Adrenal gland (tissue), 9 donors: ENCODE measurements at regions not wholly inside any gene's neighbourhood (a gene's known extent, or its start where the extent isn't known, plus 50 kb on each side); places are given as distances from the start of the nearest gene placed in this dataset.

Experiments used
- DNase-seq, 7 donors: peaks; one replicate each; pipeline ENCODE4 v3.0.0-alpha.2; 2019 to 2020
- H3K27ac ChIP-seq, 5 donors: fragments of 200-600 bp; sonication (generic) in 4 of 5; 1 replicate in 3 of 5; 2 replicates in 2 of 5; pipeline versions ENCODE4 v1.5.1 to v1.8.0; 2016 to 2020; ENCODE audit warnings: mild to moderate bottlenecking in 1 of 5
- H3K27me3 ChIP-seq: fragments of 200-600 bp; 2 replicates; pipeline ENCODE4 v1.8.0; 2021
- H3K36me3 ChIP-seq, 2 donors: fragments of 200-600 bp; replicated peaks in 1 of 2; 1 replicate in 1 of 2; 2 replicates in 1 of 2; pipeline versions ENCODE4 v1.5.1 to v1.8.0; 2018 to 2022
- H3K4me1 ChIP-seq, 2 donors: fragments of 200-600 bp; replicated peaks in 1 of 2; 1 replicate in 1 of 2; 2 replicates in 1 of 2; pipeline versions ENCODE4 v1.5.1 to v1.8.0; 2018 to 2021
- H3K4me3 ChIP-seq, 4 donors: fragments of 200-600 bp; sonication (generic) in 3 of 4; one replicate each; pipeline ENCODE4 v1.5.1; 2016 to 2018
- H3K9me3 ChIP-seq, 3 donors: fragments of 200-600 bp; sonication (generic) in 1 of 3; replicated peaks in 1 of 3; 1 replicate in 2 of 3; 2 replicates in 1 of 3; pipeline versions ENCODE4 v1.5.1 to v1.8.0; 2016 to 2021
- CTCF ChIP-seq, 6 experiments: fragments of 450-650 bp in 4 of 6; fragments of 200-600 bp in 2 of 6; sonication (generic) in 1 of 6; IDR thresholded peaks; 1 replicate in 5 of 6; 2 replicates in 1 of 6; pipeline versions ENCODE4 v1.5.1 to v1.8.0; 2016 to 2021; ENCODE audit warnings: antibody characterized with exemption in 6 of 6, mild to moderate bottlenecking in 2 of 6, moderate library complexity in 1 of 6
- POLR2A ChIP-seq, 2 donors: fragments of 450-650 bp; IDR thresholded peaks; one replicate each; pipeline ENCODE4 v1.6.1; 2017; ENCODE audit warnings: antibody characterized with exemption in 2 of 2, mild to moderate bottlenecking in 2 of 2, moderate library complexity in 1 of 2
- WGBS, 4 donors: extraction: QIAGEN DNeasy Blood & Tissue Kit in 2 of 4; methylation state at CpG; one replicate each; pipeline versions ENCODE4 v1.1.5 to v1.1.7; 2013 to 2017; 5-methylcytosine and 5-hydroxymethylcytosine counted together
- intact Hi-C, 2 donors: fragments of 100-400 bp; cut with DNase I; formaldehyde crosslinking; loops; one replicate each; pipeline versions ENCODE4 v1.14.1 to v1.15.0; 2022 to 2023
- donor health status: healthy with polysubstance abuse.
- donor health status: Bipolar disorder and iron deficiency.
- donor health status: DM: yes; HTN: yes; CAD: no.
- donor health status: DM: no; HTN: no; CAD: no.
- donor health status: DM: no; HTN: no; CAD: no.

DNA sequence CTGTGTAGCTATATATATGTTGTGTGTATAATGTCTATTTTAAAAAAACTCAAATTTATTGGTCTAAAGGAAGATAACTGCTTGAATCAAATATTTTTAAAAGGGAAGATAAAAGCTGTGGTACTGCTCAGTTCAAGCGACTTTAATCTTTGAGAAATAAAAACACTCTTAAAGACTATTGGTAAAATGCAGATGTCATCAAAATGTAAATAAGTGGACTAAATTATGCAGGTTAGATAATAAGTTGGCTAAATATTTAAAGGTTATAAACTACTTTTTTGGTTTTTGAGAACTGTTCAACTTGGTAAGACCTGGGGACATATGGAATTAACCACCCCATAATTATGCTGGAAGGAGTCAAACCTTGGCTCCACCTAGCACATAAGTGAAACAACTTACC lies 144.7 kb upstream of the ITM2A start:
- WGBS, 4 donors = 47 to 76% (median 61%) methylated on average over 1 of the region's 1 CpG
- H3K27me3 ChIP-seq = peaks cover under 1% of the 10 kb centered on the region
- TF ChIP-seq CTCF (IDR thresholded peaks at IDR 0.05) = no peak
- no peak for TF ChIP-seq POLR2A (IDR thresholded peaks at IDR 0.05)
- DNase-seq = no peak
- intact Hi-C loops = no loop called here
- no peaks in the 10 kb centered on the region for H3K9me3 ChIP-seq
- H3K4me3 ChIP-seq = no peak overlapping the region
- no peak overlapping the region for H3K27ac ChIP-seq
- no peaks in the 10 kb centered on the region for H3K4me1 ChIP-seq
- no peaks in the 10 kb centered on the region for H3K36me3 ChIP-seq

DNA sequence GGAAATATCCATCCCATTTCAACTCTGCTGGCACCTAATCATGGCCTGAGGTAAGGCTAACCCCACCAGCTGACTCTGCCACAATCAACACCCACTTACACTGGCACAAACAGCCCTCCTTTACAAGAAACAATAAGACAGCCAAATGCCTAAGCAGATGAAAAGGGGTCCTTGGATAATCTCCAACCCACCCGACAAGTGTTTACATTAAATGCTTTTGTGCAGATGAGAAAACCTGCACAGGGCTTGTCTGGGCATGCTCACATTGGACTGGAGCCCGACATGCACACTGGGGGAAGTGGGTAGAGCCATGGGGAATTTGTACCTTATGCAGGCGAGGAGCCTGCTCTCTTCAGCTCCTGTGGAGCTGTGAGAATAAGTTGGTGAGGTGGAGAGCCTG lies 138.9 kb upstream of the ITM2A start:
- Histone ChIP-seq H3K4me3 (no peak overlapping the region), H3K36me3 (no peaks in the 10 kb centered on the region), H3K27me3 (peaks cover 5% of the 10 kb centered on the region), H3K27ac (no peak overlapping the region), H3K9me3 (no peaks in the 10 kb centered on the region), H3K4me1 (no peaks in the 10 kb centered on the region)
- intact Hi-C loops = no loop called here
- TF ChIP-seq CTCF (IDR thresholded peaks at IDR 0.05) (no peak), POLR2A (IDR thresholded peaks at IDR 0.05) (no peak)
- 41 to 68% (median 50%) methylated on average over 1 to 3 of the region's 3 CpGs for WGBS, 4 donors
- DNase-seq = no peak

- 64 to 91% (median 74%) methylated on average over 1 to 7 of the region's 7 CpGs for WGBS, 4 donors
- H3K36me3 ChIP-seq = no peaks in the 10 kb centered on the region
- no peak for DNase-seq
- peaks cover 6% of the 10 kb centered on the region for H3K27me3 ChIP-seq
- no peaks in the 10 kb centered on the region for H3K4me1 ChIP-seq
- intact Hi-C loops = no loop called here
- H3K27ac ChIP-seq = no peak overlapping the region
- H3K9me3 ChIP-seq = no peaks in the 10 kb centered on the region
- TF ChIP-seq CTCF (IDR thresholded peaks at IDR 0.05) (no peak), POLR2A (IDR thresholded peaks at IDR 0.05) (no peak)
- H3K4me3 ChIP-seq = no peak overlapping the region
These were observed 115.6 kb upstream of the ITM2A start for GRCh38 chrX:79482686-79483085.

GRCh38 chrX:79477691-79478090 lies 110.6 kb upstream of the ITM2A start:
- no peak overlapping the region for H3K4me3 ChIP-seq
- peaks cover 3% of the 10 kb centered on the region for H3K27me3 ChIP-seq
- H3K27ac ChIP-seq = no peak overlapping the region
- WGBS, 4 donors = 51 to 68% (median 61%) methylated on average over 3 of the region's 3 CpGs
- H3K9me3 ChIP-seq = no peaks in the 10 kb centered on the region
- H3K4me1 ChIP-seq = no peaks in the 10 kb centered on the region
- no peaks in the 10 kb centered on the region for H3K36me3 ChIP-seq
- DNase-seq = no peak
- TF ChIP-seq POLR2A (IDR thresholded peaks at IDR 0.05) = no peak
- intact Hi-C loops = no loop called here

GRCh38 chrX:79466636-79467035 lies 99.5 kb upstream of the ITM2A start:
- no peak overlapping the region for H3K27ac ChIP-seq
- peaks cover 3% of the 10 kb centered on the region for H3K27me3 ChIP-seq
- no peaks in the 10 kb centered on the region for H3K9me3 ChIP-seq
- H3K4me3 ChIP-seq = no peak overlapping the region
- intact Hi-C loops = no loop called here
- H3K36me3 ChIP-seq = no peaks in the 10 kb centered on the region
- no peak for TF ChIP-seq CTCF (IDR thresholded peaks at IDR 0.05)
- no peak for TF ChIP-seq POLR2A (IDR thresholded peaks at IDR 0.05)
- no peaks in the 10 kb centered on the region for H3K4me1 ChIP-seq
- no peak for DNase-seq
